ENCODE measurements at regions not wholly inside any gene's neighbourhood (a gene's known extent, or its start where the extent isn't known, plus 50 kb on each side); places are given as distances from the start of the nearest gene placed in this dataset.

DNA sequence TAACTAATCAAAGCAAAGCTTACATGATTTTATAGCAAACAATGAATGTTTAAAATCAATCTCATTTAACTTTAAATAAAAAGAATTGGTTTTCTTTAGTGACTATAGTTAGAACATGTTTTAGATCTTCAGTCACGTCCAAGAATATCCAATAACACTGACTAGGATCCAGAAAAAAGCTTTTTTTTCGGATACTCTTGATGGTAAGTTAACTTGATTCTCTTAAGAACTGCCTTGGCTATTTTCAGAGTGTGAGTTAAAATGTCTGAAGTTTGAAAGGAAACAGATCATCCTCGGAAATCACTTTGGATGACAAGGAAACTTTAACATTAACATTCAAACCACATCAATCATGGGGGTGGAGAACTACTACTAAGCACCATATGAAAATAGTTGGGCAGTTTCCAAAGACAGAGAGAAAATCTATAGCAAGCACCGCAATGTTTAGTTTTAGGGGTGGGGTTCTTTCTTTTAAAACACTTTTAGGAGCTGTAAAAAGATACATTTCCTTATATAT lies 83.7 kb upstream of the SLC27A6 start:
- no peak for DNase-seq (ENCODE audit: low read depth in 2 of 2)

DNA sequence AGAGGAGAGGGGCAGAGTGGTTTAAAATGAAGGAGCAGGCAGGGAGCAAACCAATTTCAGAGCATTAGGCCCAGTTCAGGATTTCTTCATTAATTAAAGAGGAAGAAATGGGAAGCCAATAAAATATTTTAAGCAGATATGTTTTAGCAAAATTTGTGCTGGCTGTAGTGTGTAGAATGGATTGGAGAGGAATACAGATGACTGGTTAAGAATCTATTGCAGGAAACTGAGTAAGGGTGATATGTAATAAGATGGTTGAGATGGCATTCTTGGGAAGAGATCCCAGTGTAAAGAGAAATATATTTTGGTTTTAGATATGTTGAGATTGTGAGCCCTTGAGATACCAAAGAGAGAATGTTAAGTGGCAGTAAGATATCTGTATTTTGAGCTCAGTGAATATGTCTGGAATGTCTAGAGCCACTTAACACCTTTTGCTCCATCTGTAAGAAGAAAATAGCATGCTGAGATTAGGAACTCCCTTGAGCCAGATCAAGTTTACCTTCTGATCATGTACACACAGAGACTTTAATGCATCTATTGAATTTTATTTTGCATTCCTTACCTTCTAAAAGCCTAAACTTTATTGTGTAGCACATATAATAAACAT lies 79.5 kb upstream of the SLC27A6 start:
- DNase-seq (ENCODE audit: low read depth in 2 of 2) = no peak

- DNase-seq (ENCODE audit: low read depth in 2 of 2) = peak in 1 of 2 donors; percentile 52
These were observed 70.2 kb upstream of the SLC27A6 start for GRCh38 chr5:128895122-128895521.

GRCh38 chr5:128896675-128897074 lies 68.6 kb upstream of the SLC27A6 start:
- DNase-seq (ENCODE audit: low read depth in 2 of 2) = no peak

GRCh38 chr5:128903550-128903949 lies 61.7 kb upstream of the SLC27A6 start:
- no peak for DNase-seq (ENCODE audit: low read depth in 2 of 2)

DNA sequence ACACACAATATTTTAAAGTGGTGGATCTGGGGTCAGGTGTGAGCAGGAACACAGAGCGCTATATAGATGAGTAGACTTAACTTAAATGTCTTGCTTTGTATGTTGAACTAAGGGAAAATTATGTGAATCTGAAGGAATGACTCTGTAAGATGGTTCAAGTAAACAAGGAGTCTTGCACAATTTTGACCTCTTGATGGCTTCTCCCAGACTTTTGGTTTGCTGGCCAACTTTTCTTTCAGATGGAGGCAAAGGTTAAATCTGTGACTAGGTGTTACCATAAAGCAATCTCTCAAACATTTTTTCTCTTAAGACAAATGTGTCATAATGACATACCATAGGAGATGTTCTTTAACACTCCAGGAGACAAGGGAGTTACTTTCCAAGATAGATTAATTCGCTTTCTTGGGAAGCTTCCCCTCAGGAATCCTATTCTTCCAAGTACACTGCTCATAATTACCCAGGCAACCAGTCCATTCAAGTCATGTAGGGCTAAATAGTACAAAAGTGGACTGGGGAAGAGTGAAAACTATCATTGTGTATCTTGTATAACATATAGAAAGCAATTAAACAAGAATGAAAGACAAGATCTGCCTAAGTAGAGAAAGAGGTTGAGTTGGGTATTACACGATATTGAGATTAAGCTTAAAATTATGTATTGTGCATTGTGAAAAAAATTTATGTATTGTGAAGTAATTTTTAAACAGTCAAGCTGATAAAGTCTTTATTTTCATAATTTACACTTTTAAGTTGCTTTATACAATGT lies 60.3 kb upstream of the SLC27A6 start:
- DNase-seq (ENCODE audit: low read depth in 2 of 2) = no peak

GRCh38 chr5:128905568-128906110 lies 59.6 kb upstream of the SLC27A6 start:
- DNase-seq (ENCODE audit: low read depth in 2 of 2) = peak; percentile 61 to 68

DNA sequence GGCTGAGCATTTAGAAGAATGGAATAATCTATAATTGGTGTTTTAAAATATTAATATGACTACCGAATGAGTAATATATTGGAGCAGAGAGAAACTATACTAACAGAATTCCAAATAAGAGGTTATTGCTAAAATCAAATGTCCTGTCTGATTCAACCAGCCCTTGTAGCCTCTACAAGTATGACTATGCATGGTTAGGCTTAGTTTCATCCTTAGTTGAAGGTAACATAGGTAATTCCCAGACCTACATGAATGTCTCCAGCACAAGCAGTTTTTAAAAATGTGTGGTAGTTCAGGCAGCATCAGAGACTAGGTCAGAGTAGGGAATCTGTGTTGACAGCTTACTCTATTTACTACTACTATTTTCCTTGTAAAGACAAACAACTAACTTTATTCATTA lies 51.7 kb upstream of the SLC27A6 start:
- no peak for DNase-seq (ENCODE audit: low read depth in 2 of 2)
